Bronchial epithelial cell (primary cell): ENCODE measurements at regions not wholly inside any gene's neighbourhood (a gene's known extent, or its start where the extent isn't known, plus 50 kb on each side); places are given as distances from the start of the nearest gene placed in this dataset.

Source experiments
- DNase-seq: peaks from one replicate; pipeline ENCODE4 v3.0.0-alpha.2; 2010; ENCODE audit warnings: low read depth
- FAIRE-seq: peaks from 2 replicates; lab custom pipeline; 2011; peaks lifted over from hg19 to GRCh38; lab: Jason Lieb, UNC
- H3K27me3 ChIP-seq: 2 replicates; pipeline ENCODE4 v1.5.1; 2011; ENCODE audit warnings: low read length; ENCODE audit not compliant: control insufficient read depth, insufficient read depth
- H3K36me3 ChIP-seq: 2 replicates; pipeline ENCODE4 v1.5.1; 2011; ENCODE audit warnings: low read length; ENCODE audit not compliant: control insufficient read depth, insufficient read depth
- H3K4me3 ChIP-seq: 2 replicates; pipeline ENCODE4 v1.5.1; 2011; ENCODE audit warnings: mild to moderate bottlenecking, low read depth, low read length, control low read depth
- TF ChIP-seq, protein P1 (sequence below): IDR thresholded peaks from 2 replicates; pipeline ENCODE4 v1.5.1; 2011; ENCODE audit warnings: mild to moderate bottlenecking, moderate library complexity, low read length, control low read depth, inconsistent platforms; ENCODE audit not compliant: insufficient read depth, severe bottlenecking

- Histone ChIP-seq H3K27me3 (no peaks in the 10 kb centered on the region), H3K4me3 (no peak overlapping the region), H3K36me3 (no peaks in the 10 kb centered on the region)
- DNase-seq (no peak), FAIRE-seq (no peak)
- TF ChIP-seq, protein P1, sequence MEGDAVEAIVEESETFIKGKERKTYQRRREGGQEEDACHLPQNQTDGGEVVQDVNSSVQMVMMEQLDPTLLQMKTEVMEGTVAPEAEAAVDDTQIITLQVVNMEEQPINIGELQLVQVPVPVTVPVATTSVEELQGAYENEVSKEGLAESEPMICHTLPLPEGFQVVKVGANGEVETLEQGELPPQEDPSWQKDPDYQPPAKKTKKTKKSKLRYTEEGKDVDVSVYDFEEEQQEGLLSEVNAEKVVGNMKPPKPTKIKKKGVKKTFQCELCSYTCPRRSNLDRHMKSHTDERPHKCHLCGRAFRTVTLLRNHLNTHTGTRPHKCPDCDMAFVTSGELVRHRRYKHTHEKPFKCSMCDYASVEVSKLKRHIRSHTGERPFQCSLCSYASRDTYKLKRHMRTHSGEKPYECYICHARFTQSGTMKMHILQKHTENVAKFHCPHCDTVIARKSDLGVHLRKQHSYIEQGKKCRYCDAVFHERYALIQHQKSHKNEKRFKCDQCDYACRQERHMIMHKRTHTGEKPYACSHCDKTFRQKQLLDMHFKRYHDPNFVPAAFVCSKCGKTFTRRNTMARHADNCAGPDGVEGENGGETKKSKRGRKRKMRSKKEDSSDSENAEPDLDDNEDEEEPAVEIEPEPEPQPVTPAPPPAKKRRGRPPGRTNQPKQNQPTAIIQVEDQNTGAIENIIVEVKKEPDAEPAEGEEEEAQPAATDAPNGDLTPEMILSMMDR, result no peak
Observed at GRCh38 chr11:106197438-106197837, 120.0 kb downstream of the AASDHPPT start.

DNA sequence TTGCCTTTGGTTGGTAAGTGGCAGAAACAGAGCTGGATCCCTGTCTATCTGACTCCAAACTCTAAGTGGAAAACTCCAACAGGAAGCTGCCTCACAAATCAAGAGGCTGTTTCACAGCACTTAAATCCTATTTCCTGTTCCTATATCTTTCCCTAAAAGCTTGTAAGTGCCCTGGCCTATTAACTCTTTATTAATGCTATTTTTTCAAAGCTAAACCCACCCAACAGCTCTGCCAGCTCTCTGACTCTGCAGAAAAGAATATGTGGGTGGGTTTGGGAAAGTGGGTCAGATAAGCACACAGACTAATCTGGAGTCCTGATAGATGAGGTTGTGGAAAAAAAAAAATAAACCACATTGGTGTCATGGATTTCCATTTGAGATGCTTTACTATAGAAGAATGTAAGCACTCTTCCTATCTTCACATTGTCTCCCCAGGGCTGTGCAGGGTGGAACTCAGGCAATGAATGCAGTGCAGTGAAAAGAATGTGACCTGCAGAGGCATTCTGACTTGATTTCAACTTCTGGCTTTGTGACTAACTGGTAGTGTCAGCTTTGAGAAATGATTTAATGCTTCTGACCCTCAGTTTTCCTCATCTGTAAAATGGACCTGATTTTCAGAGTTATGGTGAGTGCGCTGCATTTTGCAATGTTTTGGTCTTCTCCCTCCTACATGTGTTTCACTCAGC is 125.6 kb downstream of the AASDHPPT start:
- no peak for FAIRE-seq
- Histone ChIP-seq H3K4me3 (no peak overlapping the region), H3K27me3 (no peaks in the 10 kb centered on the region), H3K36me3 (no peaks in the 10 kb centered on the region)
- no peak for DNase-seq
- TF ChIP-seq, protein P1, result no peak

- DNase-seq (no peak), FAIRE-seq (no peak)
- Histone ChIP-seq H3K27me3 (no peaks in the 10 kb centered on the region), H3K4me3 (no peak overlapping the region), H3K36me3 (no peaks in the 10 kb centered on the region)
- TF ChIP-seq, protein P1, result no peak
Observed at GRCh38 chr11:106208760-106209159, 131.3 kb downstream of the AASDHPPT start.

DNA sequence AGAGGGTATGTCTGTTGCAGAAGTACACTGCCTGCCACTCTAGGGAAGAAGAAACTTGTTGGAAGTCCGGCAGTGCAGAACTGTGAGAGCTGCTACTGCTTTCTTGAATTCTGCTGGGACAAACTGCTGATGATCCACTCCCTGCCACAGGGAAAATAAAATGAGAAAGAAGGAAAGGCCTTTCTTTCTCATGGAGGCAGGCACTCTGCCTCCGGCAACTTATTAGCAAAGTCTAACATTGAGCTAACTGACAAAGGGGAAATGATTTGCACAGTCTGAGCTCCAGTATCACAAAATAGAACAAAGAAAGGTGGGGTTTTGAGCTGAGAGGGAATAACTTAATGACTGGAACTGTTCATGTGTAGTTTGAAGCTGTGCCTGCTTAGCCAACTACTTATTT is 134.6 kb downstream of the AASDHPPT start:
- FAIRE-seq (peak; percentile 13), DNase-seq (no peak)
- no peak overlapping the region for H3K4me3 ChIP-seq
- TF ChIP-seq, protein P1, result no peak
- no peaks in the 10 kb centered on the region for H3K27me3 ChIP-seq
- no peaks in the 10 kb centered on the region for H3K36me3 ChIP-seq

- DNase-seq (peak; percentile 9), FAIRE-seq (no peak)
- Histone ChIP-seq H3K36me3 (no peaks in the 10 kb centered on the region), H3K4me3 (no peak overlapping the region), H3K27me3 (no peaks in the 10 kb centered on the region)
- TF ChIP-seq, protein P1, result no peak
Observed at GRCh38 chr11:106216281-106216680, 138.8 kb downstream of the AASDHPPT start.

GRCh38 chr11:106217456-106217855 is 140.0 kb downstream of the AASDHPPT start:
- TF ChIP-seq, protein P1, result no peak
- no peaks in the 10 kb centered on the region for H3K27me3 ChIP-seq
- H3K36me3 ChIP-seq, result no peaks in the 10 kb centered on the region
- peak; percentile 11 for DNase-seq
- H3K4me3 ChIP-seq, result no peak overlapping the region
- no peak for FAIRE-seq
